Adrenal gland (tissue), 9 donors: ENCODE measurements at regions not wholly inside any gene's neighbourhood (a gene's known extent, or its start where the extent isn't known, plus 50 kb on each side); places are given as distances from the start of the nearest gene placed in this dataset.

Source experiments
- DNase-seq, 7 donors: peaks; one replicate each; pipeline ENCODE4 v3.0.0-alpha.2; 2019 to 2020
- H3K27ac ChIP-seq, 5 donors: fragments of 200-600 bp; sonication (generic) in 4 of 5; 1 replicate in 3 of 5; 2 replicates in 2 of 5; pipeline versions ENCODE4 v1.5.1 to v1.8.0; 2016 to 2020; ENCODE audit warnings: mild to moderate bottlenecking in 1 of 5
- H3K27me3 ChIP-seq: fragments of 200-600 bp; 2 replicates; pipeline ENCODE4 v1.8.0; 2021
- H3K36me3 ChIP-seq, 2 donors: fragments of 200-600 bp; replicated peaks in 1 of 2; 1 replicate in 1 of 2; 2 replicates in 1 of 2; pipeline versions ENCODE4 v1.5.1 to v1.8.0; 2018 to 2022
- H3K4me1 ChIP-seq, 2 donors: fragments of 200-600 bp; replicated peaks in 1 of 2; 1 replicate in 1 of 2; 2 replicates in 1 of 2; pipeline versions ENCODE4 v1.5.1 to v1.8.0; 2018 to 2021
- H3K4me3 ChIP-seq, 4 donors: fragments of 200-600 bp; sonication (generic) in 3 of 4; one replicate each; pipeline ENCODE4 v1.5.1; 2016 to 2018
- H3K9me3 ChIP-seq, 3 donors: fragments of 200-600 bp; sonication (generic) in 1 of 3; replicated peaks in 1 of 3; 1 replicate in 2 of 3; 2 replicates in 1 of 3; pipeline versions ENCODE4 v1.5.1 to v1.8.0; 2016 to 2021
- CTCF ChIP-seq, 6 experiments: fragments of 450-650 bp in 4 of 6; fragments of 200-600 bp in 2 of 6; sonication (generic) in 1 of 6; IDR thresholded peaks; 1 replicate in 5 of 6; 2 replicates in 1 of 6; pipeline versions ENCODE4 v1.5.1 to v1.8.0; 2016 to 2021; ENCODE audit warnings: antibody characterized with exemption in 6 of 6, mild to moderate bottlenecking in 2 of 6, moderate library complexity in 1 of 6
- POLR2A ChIP-seq, 2 donors: fragments of 450-650 bp; IDR thresholded peaks; one replicate each; pipeline ENCODE4 v1.6.1; 2017; ENCODE audit warnings: antibody characterized with exemption in 2 of 2, mild to moderate bottlenecking in 2 of 2, moderate library complexity in 1 of 2
- WGBS, 4 donors: extraction: QIAGEN DNeasy Blood & Tissue Kit in 2 of 4; methylation state at CpG; one replicate each; pipeline versions ENCODE4 v1.1.5 to v1.1.7; 2013 to 2017; 5-methylcytosine and 5-hydroxymethylcytosine counted together
- intact Hi-C, 2 donors: fragments of 100-400 bp; cut with DNase I; formaldehyde crosslinking; loops; one replicate each; pipeline versions ENCODE4 v1.14.1 to v1.15.0; 2022 to 2023
- donor health status: healthy with polysubstance abuse.
- donor health status: Bipolar disorder and iron deficiency.
- donor health status: DM: yes; HTN: yes; CAD: no.
- donor health status: DM: no; HTN: no; CAD: no.
- donor health status: DM: no; HTN: no; CAD: no.

- H3K4me1 ChIP-seq: peaks cover 0 to 5% of the 10 kb centered on the region in 2 donors
- no peaks in the 10 kb centered on the region for H3K9me3 ChIP-seq
- H3K27ac ChIP-seq: no peak overlapping the region
- H3K36me3 ChIP-seq: no peaks in the 10 kb centered on the region
- no peak for TF ChIP-seq CTCF (IDR thresholded peaks at IDR 0.05)
- TF ChIP-seq POLR2A (IDR thresholded peaks at IDR 0.05): no peak
- H3K4me3 ChIP-seq: no peak overlapping the region
- no peaks in the 10 kb centered on the region for H3K27me3 ChIP-seq
- DNase-seq: no peak
- intact Hi-C loops: no loop called here
- 12 to 36% (median 31%) methylated on average over 2 of the region's 2 CpGs for WGBS, 4 donors
Observed at GRCh38 chr4:56115898-56116297, 167.2 kb downstream of the CEP135 start.

- TF ChIP-seq POLR2A (IDR thresholded peaks at IDR 0.05): no peak
- H3K27ac ChIP-seq: no peak overlapping the region
- no peaks in the 10 kb centered on the region for H3K27me3 ChIP-seq
- H3K4me1 ChIP-seq: peaks cover 0 to 5% of the 10 kb centered on the region in 2 donors
- H3K36me3 ChIP-seq: no peaks in the 10 kb centered on the region
- H3K9me3 ChIP-seq: no peaks in the 10 kb centered on the region
- WGBS, 4 donors: 83 to 88% (median 86%) methylated on average over 4 of the region's 4 CpGs
- intact Hi-C loops: no loop called here
- no peak for DNase-seq
- H3K4me3 ChIP-seq: no peak overlapping the region
Observed at GRCh38 chr4:56112377-56112776, 163.6 kb downstream of the CEP135 start.

GRCh38 chr4:56106180-56107147, 157.7 kb downstream of the CEP135 start:
- no peak for DNase-seq
- intact Hi-C loops: no loop called here
- H3K27ac ChIP-seq: peak overlapping the region in 1 of 5 donors; percentile 5
- no peaks in the 10 kb centered on the region for H3K27me3 ChIP-seq
- TF ChIP-seq CTCF (IDR thresholded peaks at IDR 0.05) (no peak), POLR2A (IDR thresholded peaks at IDR 0.05) (no peak)
- no peak overlapping the region for H3K4me3 ChIP-seq
- no peaks in the 10 kb centered on the region for H3K9me3 ChIP-seq
- 70 to 82% (median 74%) methylated on average over 11 of the region's 11 CpGs for WGBS, 4 donors
- no peaks in the 10 kb centered on the region for H3K36me3 ChIP-seq
- H3K4me1 ChIP-seq: peaks cover 0 to 5% of the 10 kb centered on the region in 2 donors

GRCh38 chr4:56104188-56104587, 155.4 kb downstream of the CEP135 start:
- intact Hi-C loops: no loop called here
- no peak for DNase-seq
- no peaks in the 10 kb centered on the region for H3K27me3 ChIP-seq
- no peaks in the 10 kb centered on the region for H3K36me3 ChIP-seq
- no peaks in the 10 kb centered on the region for H3K9me3 ChIP-seq
- H3K4me1 ChIP-seq: peaks cover 0 to 5% of the 10 kb centered on the region in 2 donors
- H3K27ac ChIP-seq: no peak overlapping the region
- H3K4me3 ChIP-seq: no peak overlapping the region
- WGBS, 4 donors: 75 to 87% (median 81%) methylated on average over 3 of the region's 3 CpGs
- TF ChIP-seq POLR2A (IDR thresholded peaks at IDR 0.05) (no peak), CTCF (IDR thresholded peaks at IDR 0.05) (no peak)
